GM23338 (cell line): ENCODE measurements at regions not wholly inside any gene's neighbourhood (a gene's known extent, or its start where the extent isn't known, plus 50 kb on each side); places are given as distances from the start of the nearest gene placed in this dataset.

ENCODE experiments used
- JUNB ChIP-seq: IDR thresholded peaks from one replicate; pipeline ENCODE4 v1.6.1; 2016; ENCODE audit warnings: antibody characterized with exemption; ENCODE audit not compliant: unreplicated experiment
- TF ChIP-seq, protein P1 (sequence below), 2 experiments: fragments of 200-600 bp in 1 of 2; sonication (generic) in 1 of 2; conservative IDR thresholded peaks; 2 replicates each; pipeline versions ENCODE4 v1.5.1 to v1.6.1; 2016 to 2017; ENCODE audit warnings: antibody characterized with exemption in 2 of 2, low read depth in 2 of 2, mild to moderate bottlenecking in 2 of 2, moderate library complexity in 1 of 2
- TF ChIP-seq, protein P2 (sequence below): IDR thresholded peaks from one replicate; pipeline ENCODE4 v1.6.1; 2018; ENCODE audit warnings: antibody characterized with exemption; ENCODE audit not compliant: unreplicated experiment

DNA sequence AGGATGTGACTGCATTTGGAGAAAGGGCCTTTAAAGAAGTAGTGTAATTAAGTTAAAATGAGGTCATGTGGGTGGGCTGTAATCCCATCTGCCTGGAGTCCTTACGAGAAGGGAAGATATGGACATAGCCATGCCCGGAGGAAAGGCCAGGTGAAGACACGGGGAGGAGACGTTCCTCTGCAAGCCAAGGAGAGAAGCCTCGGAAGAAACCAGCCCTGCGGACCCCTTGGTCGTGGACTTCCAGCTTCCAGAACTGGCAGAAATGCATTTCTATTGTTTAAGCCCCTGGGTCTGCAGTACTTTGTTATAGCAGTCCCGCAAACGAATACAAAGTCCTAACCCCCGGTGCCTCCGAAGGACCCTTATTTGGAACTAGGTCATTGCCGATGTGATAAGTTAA lies 87.6 kb upstream of the TAF1B start:
- TF ChIP-seq, protein P1, sequence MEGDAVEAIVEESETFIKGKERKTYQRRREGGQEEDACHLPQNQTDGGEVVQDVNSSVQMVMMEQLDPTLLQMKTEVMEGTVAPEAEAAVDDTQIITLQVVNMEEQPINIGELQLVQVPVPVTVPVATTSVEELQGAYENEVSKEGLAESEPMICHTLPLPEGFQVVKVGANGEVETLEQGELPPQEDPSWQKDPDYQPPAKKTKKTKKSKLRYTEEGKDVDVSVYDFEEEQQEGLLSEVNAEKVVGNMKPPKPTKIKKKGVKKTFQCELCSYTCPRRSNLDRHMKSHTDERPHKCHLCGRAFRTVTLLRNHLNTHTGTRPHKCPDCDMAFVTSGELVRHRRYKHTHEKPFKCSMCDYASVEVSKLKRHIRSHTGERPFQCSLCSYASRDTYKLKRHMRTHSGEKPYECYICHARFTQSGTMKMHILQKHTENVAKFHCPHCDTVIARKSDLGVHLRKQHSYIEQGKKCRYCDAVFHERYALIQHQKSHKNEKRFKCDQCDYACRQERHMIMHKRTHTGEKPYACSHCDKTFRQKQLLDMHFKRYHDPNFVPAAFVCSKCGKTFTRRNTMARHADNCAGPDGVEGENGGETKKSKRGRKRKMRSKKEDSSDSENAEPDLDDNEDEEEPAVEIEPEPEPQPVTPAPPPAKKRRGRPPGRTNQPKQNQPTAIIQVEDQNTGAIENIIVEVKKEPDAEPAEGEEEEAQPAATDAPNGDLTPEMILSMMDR (conservative IDR thresholded peaks at IDR 0.05; ENCODE audit: low read depth in 2 of 2): no peak
- no peak for TF ChIP-seq JUNB
- TF ChIP-seq, protein P2, sequence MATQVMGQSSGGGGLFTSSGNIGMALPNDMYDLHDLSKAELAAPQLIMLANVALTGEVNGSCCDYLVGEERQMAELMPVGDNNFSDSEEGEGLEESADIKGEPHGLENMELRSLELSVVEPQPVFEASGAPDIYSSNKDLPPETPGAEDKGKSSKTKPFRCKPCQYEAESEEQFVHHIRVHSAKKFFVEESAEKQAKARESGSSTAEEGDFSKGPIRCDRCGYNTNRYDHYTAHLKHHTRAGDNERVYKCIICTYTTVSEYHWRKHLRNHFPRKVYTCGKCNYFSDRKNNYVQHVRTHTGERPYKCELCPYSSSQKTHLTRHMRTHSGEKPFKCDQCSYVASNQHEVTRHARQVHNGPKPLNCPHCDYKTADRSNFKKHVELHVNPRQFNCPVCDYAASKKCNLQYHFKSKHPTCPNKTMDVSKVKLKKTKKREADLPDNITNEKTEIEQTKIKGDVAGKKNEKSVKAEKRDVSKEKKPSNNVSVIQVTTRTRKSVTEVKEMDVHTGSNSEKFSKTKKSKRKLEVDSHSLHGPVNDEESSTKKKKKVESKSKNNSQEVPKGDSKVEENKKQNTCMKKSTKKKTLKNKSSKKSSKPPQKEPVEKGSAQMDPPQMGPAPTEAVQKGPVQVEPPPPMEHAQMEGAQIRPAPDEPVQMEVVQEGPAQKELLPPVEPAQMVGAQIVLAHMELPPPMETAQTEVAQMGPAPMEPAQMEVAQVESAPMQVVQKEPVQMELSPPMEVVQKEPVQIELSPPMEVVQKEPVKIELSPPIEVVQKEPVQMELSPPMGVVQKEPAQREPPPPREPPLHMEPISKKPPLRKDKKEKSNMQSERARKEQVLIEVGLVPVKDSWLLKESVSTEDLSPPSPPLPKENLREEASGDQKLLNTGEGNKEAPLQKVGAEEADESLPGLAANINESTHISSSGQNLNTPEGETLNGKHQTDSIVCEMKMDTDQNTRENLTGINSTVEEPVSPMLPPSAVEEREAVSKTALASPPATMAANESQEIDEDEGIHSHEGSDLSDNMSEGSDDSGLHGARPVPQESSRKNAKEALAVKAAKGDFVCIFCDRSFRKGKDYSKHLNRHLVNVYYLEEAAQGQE: no peak
